Adrenal gland (tissue), 9 donors: ENCODE measurements at regions not wholly inside any gene's neighbourhood (a gene's known extent, or its start where the extent isn't known, plus 50 kb on each side); places are given as distances from the start of the nearest gene placed in this dataset.

Source experiments
- DNase-seq, 7 donors: peaks; one replicate each; pipeline ENCODE4 v3.0.0-alpha.2; 2019 to 2020
- H3K27ac ChIP-seq, 5 donors: fragments of 200-600 bp; sonication (generic) in 4 of 5; 1 replicate in 3 of 5; 2 replicates in 2 of 5; pipeline versions ENCODE4 v1.5.1 to v1.8.0; 2016 to 2020; ENCODE audit warnings: mild to moderate bottlenecking in 1 of 5
- H3K27me3 ChIP-seq: fragments of 200-600 bp; 2 replicates; pipeline ENCODE4 v1.8.0; 2021
- H3K36me3 ChIP-seq, 2 donors: fragments of 200-600 bp; replicated peaks in 1 of 2; 1 replicate in 1 of 2; 2 replicates in 1 of 2; pipeline versions ENCODE4 v1.5.1 to v1.8.0; 2018 to 2022
- H3K4me1 ChIP-seq, 2 donors: fragments of 200-600 bp; replicated peaks in 1 of 2; 1 replicate in 1 of 2; 2 replicates in 1 of 2; pipeline versions ENCODE4 v1.5.1 to v1.8.0; 2018 to 2021
- H3K4me3 ChIP-seq, 4 donors: fragments of 200-600 bp; sonication (generic) in 3 of 4; one replicate each; pipeline ENCODE4 v1.5.1; 2016 to 2018
- H3K9me3 ChIP-seq, 3 donors: fragments of 200-600 bp; sonication (generic) in 1 of 3; replicated peaks in 1 of 3; 1 replicate in 2 of 3; 2 replicates in 1 of 3; pipeline versions ENCODE4 v1.5.1 to v1.8.0; 2016 to 2021
- CTCF ChIP-seq, 6 experiments: fragments of 450-650 bp in 4 of 6; fragments of 200-600 bp in 2 of 6; sonication (generic) in 1 of 6; IDR thresholded peaks; 1 replicate in 5 of 6; 2 replicates in 1 of 6; pipeline versions ENCODE4 v1.5.1 to v1.8.0; 2016 to 2021; ENCODE audit warnings: antibody characterized with exemption in 6 of 6, mild to moderate bottlenecking in 2 of 6, moderate library complexity in 1 of 6
- POLR2A ChIP-seq, 2 donors: fragments of 450-650 bp; IDR thresholded peaks; one replicate each; pipeline ENCODE4 v1.6.1; 2017; ENCODE audit warnings: antibody characterized with exemption in 2 of 2, mild to moderate bottlenecking in 2 of 2, moderate library complexity in 1 of 2
- WGBS, 4 donors: extraction: QIAGEN DNeasy Blood & Tissue Kit in 2 of 4; methylation state at CpG; one replicate each; pipeline versions ENCODE4 v1.1.5 to v1.1.7; 2013 to 2017; 5-methylcytosine and 5-hydroxymethylcytosine counted together
- intact Hi-C, 2 donors: fragments of 100-400 bp; cut with DNase I; formaldehyde crosslinking; loops; one replicate each; pipeline versions ENCODE4 v1.14.1 to v1.15.0; 2022 to 2023
- donor health status: healthy with polysubstance abuse.
- donor health status: Bipolar disorder and iron deficiency.
- donor health status: DM: yes; HTN: yes; CAD: no.
- donor health status: DM: no; HTN: no; CAD: no.
- donor health status: DM: no; HTN: no; CAD: no.

GRCh38 chr18:10346749-10347415, 107.6 kb upstream of the APCDD1 start:
- intact Hi-C loops = no loop called here
- H3K4me3 ChIP-seq = no peak overlapping the region
- H3K27ac ChIP-seq = no peak overlapping the region
- no peaks in the 10 kb centered on the region for H3K9me3 ChIP-seq
- no peak for TF ChIP-seq POLR2A (IDR thresholded peaks at IDR 0.05)
- TF ChIP-seq CTCF (IDR thresholded peaks at IDR 0.05) = no peak
- 82 to 87% (median 83%) methylated on average over 15 to 17 of the region's 17 CpGs for WGBS, 4 donors
- no peaks in the 10 kb centered on the region for H3K36me3 ChIP-seq
- no peaks in the 10 kb centered on the region for H3K27me3 ChIP-seq
- H3K4me1 ChIP-seq = no peaks in the 10 kb centered on the region
- DNase-seq = no peak

- H3K36me3 ChIP-seq = no peaks in the 10 kb centered on the region
- 91 to 96% (median 93%) methylated on average over 4 of the region's 4 CpGs for WGBS, 4 donors
- H3K9me3 ChIP-seq = no peaks in the 10 kb centered on the region
- TF ChIP-seq CTCF (IDR thresholded peaks at IDR 0.05) (no peak), POLR2A (IDR thresholded peaks at IDR 0.05) (no peak)
- DNase-seq = no peak
- no peak overlapping the region for H3K4me3 ChIP-seq
- no peak overlapping the region for H3K27ac ChIP-seq
- H3K27me3 ChIP-seq = no peaks in the 10 kb centered on the region
- H3K4me1 ChIP-seq = peaks cover 3 to 10% of the 10 kb centered on the region in 2 donors
- intact Hi-C loops = no loop called here
These were observed 104.9 kb upstream of the APCDD1 start for GRCh38 chr18:10349561-10349960.

GRCh38 chr18:10350661-10351060, 103.8 kb upstream of the APCDD1 start:
- H3K9me3 ChIP-seq = no peaks in the 10 kb centered on the region
- DNase-seq = no peak
- no peaks in the 10 kb centered on the region for H3K27me3 ChIP-seq
- H3K4me3 ChIP-seq = no peak overlapping the region
- TF ChIP-seq POLR2A (IDR thresholded peaks at IDR 0.05) (no peak), CTCF (IDR thresholded peaks at IDR 0.05) (no peak)
- peaks cover 4 to 10% of the 10 kb centered on the region in 2 donors for H3K4me1 ChIP-seq
- intact Hi-C loops = no loop called here
- WGBS, 4 donors = 86 to 95% (median 92%) methylated on average over 10 of the region's 10 CpGs
- no peaks in the 10 kb centered on the region for H3K36me3 ChIP-seq
- H3K27ac ChIP-seq = no peak overlapping the region

GRCh38 chr18:10351219-10351818, 103.1 kb upstream of the APCDD1 start:
- DNase-seq = no peak
- Histone ChIP-seq H3K27ac (no peak overlapping the region), H3K9me3 (no peaks in the 10 kb centered on the region), H3K27me3 (no peaks in the 10 kb centered on the region), H3K36me3 (no peaks in the 10 kb centered on the region), H3K4me1 (peaks cover 4 to 10% of the 10 kb centered on the region in 2 donors), H3K4me3 (no peak overlapping the region)
- TF ChIP-seq POLR2A (IDR thresholded peaks at IDR 0.05) (no peak), CTCF (IDR thresholded peaks at IDR 0.05) (no peak)
- WGBS, 4 donors = 87 to 95% (median 90%) methylated on average over 6 of the region's 6 CpGs
- intact Hi-C loops = no loop called here
